ENCODE measurements at regions not wholly inside any gene's neighbourhood (a gene's known extent, or its start where the extent isn't known, plus 50 kb on each side); places are given as distances from the start of the nearest gene placed in this dataset.
"Not testable (repeated sequence)": the region's sequence is repeated elsewhere in the genome, so short reads cannot be mapped to it uniquely, and the experiment has no call there.

- no peak for DNase-seq (ENCODE audit: low spot score)
Observed at GRCh38 chr3:76203578-76203977, 418.2 kb upstream of the ZNF717 start.

GRCh38 chr3:76206346-76206745 is 421.0 kb upstream of the ZNF717 start:
- DNase-seq (ENCODE audit: low spot score): no peak

- no peak for DNase-seq (ENCODE audit: low spot score)
Observed at GRCh38 chr3:76212679-76213078, 427.3 kb upstream of the ZNF717 start.

- no peak for DNase-seq (ENCODE audit: low spot score)
Observed at GRCh38 chr3:76222201-76222600, 436.9 kb upstream of the ZNF717 start.

GRCh38 chr3:76231258-76231657 is 445.9 kb upstream of the ZNF717 start:
- DNase-seq (ENCODE audit: low spot score): no peak

- DNase-seq (ENCODE audit: low spot score): no peak
Observed at GRCh38 chr3:76242886-76243753, 457.8 kb upstream of the ZNF717 start.

GRCh38 chr3:76245073-76245472 is 459.7 kb upstream of the ZNF717 start:
- DNase-seq (ENCODE audit: low spot score): no peak

- DNase-seq (ENCODE audit: low spot score): no peak
Observed at GRCh38 chr3:76245622-76246021, 460.3 kb upstream of the ZNF717 start.

- no peak for DNase-seq (ENCODE audit: low spot score)
Observed at GRCh38 chr3:76264496-76264895, 479.1 kb upstream of the ZNF717 start.

- no peak for DNase-seq (ENCODE audit: low spot score)
Observed at GRCh38 chr3:76264911-76265310, 479.6 kb upstream of the ZNF717 start.

GRCh38 chr3:76266511-76266910 is 481.2 kb upstream of the ZNF717 start:
- no peak for DNase-seq (ENCODE audit: low spot score)

- no peak for DNase-seq (ENCODE audit: low spot score)
Observed at GRCh38 chr3:76267851-76268380, 482.6 kb upstream of the ZNF717 start.

GRCh38 chr3:76293856-76294255 is 508.5 kb upstream of the ZNF717 start:
- no peak for DNase-seq (ENCODE audit: low spot score)

GRCh38 chr3:76300746-76301145 is 515.4 kb upstream of the ZNF717 start:
- DNase-seq (ENCODE audit: low spot score): no peak

GRCh38 chr3:76307556-76307955 is 522.2 kb upstream of the ZNF717 start:
- no peak for DNase-seq (ENCODE audit: low spot score)

- no peak for DNase-seq (ENCODE audit: low spot score)
Observed at GRCh38 chr3:76308541-76308940, 523.2 kb upstream of the ZNF717 start.

GRCh38 chr3:76310089-76310488 is 524.7 kb upstream of the ZNF717 start:
- no peak for DNase-seq (ENCODE audit: low spot score)

- DNase-seq (ENCODE audit: low spot score): no peak
Observed at GRCh38 chr3:76310667-76311066, 525.3 kb upstream of the ZNF717 start.

GRCh38 chr3:76311941-76312340 is 526.6 kb upstream of the ZNF717 start:
- DNase-seq (ENCODE audit: low spot score): no peak

- DNase-seq (ENCODE audit: low spot score): not testable (repeated sequence)
Observed at GRCh38 chr3:76315906-76316305, 530.6 kb upstream of the ZNF717 start.

- DNase-seq (ENCODE audit: low spot score): no peak
Observed at GRCh38 chr3:76321614-76322013, 536.3 kb upstream of the ZNF717 start.

- no peak for DNase-seq (ENCODE audit: low spot score)
Observed at GRCh38 chr3:76324101-76324500, 538.8 kb upstream of the ZNF717 start.

GRCh38 chr3:76345878-76346277 is 560.5 kb upstream of the ZNF717 start:
- DNase-seq (ENCODE audit: low spot score): no peak

GRCh38 chr3:76346690-76347089 is 561.3 kb upstream of the ZNF717 start:
- no peak for DNase-seq (ENCODE audit: low spot score)

Data from D341Med (cell line).